NCI-H2081 (cell line): ENCODE measurements at regions not wholly inside any gene's neighbourhood (a gene's known extent, or its start where the extent isn't known, plus 50 kb on each side); places are given as distances from the start of the nearest gene placed in this dataset.
"Not testable (repeated sequence)": the region's sequence is repeated elsewhere in the genome, so short reads cannot be mapped to it uniquely, and the experiment has no call there.

ENCODE experiments used
- DNase-seq, 2 experiments: peaks; one replicate each; lab custom pipeline; 2025; lab: John Stamatoyannopoulos, UW

DNA sequence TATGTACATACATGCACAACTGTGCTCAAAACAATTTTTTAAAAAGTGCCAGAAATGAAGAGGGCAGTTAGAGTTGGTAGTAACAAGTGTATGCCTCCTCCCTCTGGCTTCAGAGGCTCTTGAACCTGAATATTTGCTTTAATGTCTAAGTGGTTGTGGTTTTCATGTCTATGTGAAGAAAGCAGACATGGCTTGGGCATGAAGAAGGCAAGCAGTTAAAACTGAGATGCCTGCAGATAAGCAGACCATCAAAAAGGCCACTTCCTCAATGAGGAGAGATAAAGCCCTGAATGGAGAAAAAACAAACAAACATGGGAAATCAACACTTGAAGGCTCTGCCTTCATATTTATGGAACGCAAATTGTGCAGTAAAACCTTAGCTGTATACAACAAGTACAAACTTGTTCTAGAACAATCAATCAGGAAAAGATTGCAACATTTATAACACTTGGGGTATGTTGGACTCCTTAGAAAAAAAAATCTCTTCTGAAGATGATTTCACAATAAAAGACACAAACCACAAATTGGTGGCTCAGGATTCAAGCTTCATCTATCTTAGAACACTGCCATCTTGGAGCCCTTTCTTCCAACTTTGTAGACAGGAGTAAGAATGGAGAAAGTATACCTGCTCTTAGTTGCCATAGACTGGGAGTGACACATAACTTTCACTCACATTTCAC lies 52.7 kb upstream of the PLA2G4A start:
- DNase-seq: no peak

DNA sequence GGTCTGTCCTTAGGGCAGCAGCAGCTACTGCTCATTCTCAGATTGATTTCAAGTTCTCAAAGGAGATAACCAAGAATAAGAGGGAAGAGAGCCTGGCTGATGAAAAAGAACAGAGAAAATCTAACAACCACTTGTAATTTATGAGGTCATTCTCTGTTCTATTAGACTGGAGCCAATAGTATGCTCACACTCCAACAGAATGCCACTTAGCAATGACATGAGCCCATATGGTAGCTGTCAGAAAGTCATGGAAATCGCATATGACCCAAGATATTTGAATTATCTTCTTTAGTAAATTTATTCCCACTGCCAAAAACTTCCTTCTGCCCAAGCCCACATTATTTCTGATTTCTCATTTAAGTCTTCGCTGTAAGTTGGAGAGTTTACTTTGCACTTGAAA lies 53.7 kb upstream of the PLA2G4A start:
- DNase-seq: no peak

DNA sequence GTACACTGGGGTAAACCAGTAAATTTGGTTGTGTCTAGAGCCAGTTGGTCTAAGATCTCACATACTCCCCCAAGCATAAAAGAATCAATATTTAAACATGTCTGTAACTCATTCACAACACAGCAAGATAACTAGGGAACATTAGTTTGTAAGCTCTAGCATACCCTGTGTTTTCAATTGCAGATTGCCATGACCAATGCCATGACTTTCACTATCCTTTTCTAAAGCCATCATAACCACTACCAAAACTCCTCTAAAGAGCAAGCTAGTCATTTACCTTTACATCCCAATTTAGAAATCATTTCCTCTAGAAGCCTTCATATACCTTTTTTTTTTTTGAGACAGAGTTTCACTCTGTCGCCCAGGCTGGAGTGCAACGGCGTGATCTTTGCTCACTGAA lies 56.5 kb upstream of the PLA2G4A start:
- DNase-seq: no peak

DNA sequence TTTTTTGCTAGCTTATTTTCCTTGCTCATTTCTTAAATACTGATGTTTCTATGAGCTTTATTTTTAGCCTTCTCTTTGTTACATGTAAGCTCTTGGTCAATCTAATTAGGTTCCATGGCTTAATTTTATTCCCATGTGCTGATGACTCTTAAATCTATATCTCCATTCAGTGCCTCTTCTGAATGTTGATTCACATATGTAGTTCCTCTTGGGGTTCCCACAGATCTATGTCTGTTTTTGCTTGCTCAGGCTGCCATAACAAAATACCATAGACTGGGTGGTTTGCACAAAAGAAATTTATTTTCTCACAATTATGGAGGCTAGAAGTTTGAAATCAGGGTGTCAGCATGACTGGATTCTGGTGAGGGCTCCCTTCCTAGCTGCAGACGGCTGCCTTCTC lies 58.3 kb upstream of the PLA2G4A start:
- no peak for DNase-seq

DNA sequence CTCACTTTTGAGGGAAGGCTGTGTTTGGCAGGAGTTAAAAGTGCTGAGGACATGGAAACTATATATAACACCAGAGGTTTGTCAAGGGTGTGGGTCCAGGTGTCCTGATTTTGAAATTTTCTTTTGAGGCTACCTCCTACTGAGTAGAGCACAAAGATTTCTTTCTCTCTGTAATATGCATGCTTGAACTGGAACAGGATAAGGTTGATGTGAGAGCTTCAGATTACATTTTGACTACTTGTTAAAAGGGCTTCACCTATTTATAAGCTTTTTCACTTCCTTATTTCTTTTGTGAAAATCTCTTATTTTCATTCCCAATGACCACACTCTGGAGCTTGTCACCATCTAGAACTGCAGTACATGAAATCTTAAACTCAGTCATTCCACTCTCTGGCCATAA lies 59.8 kb upstream of the PLA2G4A start:
- no peak for DNase-seq

DNA sequence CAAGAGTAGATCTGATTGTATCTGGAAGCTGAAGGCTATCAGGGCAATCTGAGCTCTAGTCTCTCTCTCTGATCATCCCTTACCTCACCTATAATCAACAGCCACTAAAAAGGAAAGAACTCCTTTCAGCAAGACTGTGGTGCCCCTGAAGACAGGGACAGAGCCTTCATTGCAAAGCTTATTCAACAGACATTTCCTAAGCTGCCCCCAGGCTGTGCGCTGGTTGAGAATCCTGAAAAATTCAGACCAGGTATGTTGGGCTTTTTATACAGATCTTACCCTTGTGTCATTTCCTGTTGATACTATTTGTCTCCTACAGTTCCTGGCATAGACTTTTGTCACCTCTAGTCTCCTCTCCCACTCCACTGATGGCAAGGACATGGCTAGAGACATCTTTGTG lies 63.3 kb upstream of the PLA2G4A start:
- DNase-seq: no peak

DNA sequence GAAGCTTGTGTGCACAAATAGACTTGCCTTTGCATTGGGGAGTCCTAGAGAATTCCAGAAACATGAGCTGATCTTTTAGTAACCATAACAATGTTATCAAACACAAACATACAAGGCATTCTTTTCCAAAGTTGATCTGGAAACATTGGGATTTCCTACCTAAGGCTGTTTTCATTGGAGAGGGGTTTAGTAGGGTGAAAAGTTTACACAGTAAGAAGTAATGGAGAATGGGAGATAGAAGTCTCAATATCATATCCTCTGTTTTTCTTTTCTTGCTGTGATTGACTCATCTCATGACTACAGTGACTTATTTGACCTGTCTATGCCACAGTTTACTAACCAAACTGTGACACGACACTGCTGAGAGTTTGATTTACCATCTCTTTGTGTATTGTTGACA lies 65.6 kb upstream of the PLA2G4A start:
- DNase-seq: no peak

DNA sequence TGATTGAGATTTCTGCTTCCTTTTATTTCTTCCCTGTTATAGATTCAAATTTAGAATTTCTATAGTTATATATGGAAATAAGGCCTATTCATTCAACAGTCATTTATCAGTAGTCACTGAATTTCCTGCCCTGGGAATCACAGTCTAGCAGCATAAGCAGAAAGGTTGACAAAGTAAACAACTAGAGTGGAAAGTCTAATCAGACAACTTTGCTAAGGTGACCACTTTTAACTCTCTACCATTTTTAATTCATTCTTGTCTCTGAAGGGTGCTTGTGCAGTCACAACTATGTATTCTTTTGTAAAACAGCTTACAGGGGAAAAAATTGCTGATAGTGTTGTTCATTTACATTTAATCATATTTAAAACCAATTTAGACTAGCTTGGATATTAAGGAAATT lies 66.1 kb upstream of the PLA2G4A start:
- DNase-seq: no peak

DNA sequence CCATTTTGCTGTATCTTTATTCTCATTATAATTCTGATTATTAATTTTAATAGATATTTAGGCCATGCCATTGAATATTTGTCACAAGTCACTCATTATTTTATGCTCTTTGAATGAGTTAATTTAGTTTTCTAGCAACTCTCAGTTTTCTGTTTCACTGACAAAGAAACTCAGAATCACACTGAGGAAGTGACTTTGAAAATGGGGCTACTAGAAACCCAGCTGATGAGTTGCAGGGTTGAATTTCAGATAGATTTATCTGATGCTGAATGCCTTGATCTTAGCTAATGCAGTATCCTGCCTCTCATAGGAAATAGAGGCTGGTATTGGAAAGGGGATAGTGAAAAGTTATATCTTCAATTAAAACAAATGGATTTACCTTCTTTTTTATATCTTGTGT lies 67.4 kb upstream of the PLA2G4A start:
- DNase-seq: no peak

DNA sequence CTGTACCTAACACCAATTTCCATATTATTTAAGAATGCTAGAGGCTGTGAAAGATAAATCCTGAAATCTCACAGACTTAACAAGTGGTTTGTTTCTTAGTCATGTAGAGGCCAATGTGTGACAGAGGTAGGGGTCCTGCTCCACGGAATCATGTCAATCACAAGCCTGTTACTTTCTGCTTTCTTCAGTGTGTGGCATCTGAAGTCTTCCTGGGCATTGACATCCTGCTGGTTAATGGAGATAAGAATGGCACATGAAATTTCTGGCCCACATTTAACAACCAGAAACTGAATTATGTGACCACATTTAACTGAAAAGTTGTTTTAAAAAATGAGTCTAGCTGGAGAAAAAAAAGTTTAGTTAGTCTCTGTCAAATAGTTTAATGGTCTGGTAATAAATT lies 68.3 kb upstream of the PLA2G4A start:
- DNase-seq: no peak

DNA sequence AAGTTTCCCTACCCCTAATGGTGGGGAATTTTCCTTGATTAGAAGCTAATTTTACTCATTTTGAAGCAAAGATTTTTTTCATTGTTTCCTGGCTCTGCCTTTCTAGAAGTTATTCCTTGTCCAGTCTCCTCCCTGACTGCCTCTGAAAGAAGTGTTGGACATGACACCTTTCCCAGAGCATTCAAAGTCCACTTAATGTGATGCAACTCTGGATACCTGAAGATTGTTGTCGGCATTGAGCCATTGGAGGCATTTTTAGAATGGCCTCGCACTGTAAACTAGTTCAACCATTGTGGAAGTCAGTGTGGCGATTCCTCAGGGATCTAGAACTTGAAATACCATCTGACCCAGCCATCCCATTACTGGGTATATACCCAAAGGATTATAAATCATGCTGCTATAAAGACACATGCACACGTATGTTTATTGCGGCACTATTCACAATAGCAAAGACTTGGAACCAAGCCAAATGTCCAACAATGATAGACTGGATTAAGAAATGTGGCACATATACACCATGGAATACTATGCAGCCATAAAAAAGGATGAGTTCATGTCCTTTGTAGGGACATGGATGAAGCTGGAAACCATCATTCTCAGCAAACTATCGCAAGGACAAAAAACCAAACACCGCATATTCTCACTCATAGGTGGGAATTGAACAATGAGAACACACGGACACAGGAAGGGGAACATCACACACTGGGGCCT lies 69.7 kb upstream of the PLA2G4A start:
- not testable (repeated sequence) for DNase-seq

DNA sequence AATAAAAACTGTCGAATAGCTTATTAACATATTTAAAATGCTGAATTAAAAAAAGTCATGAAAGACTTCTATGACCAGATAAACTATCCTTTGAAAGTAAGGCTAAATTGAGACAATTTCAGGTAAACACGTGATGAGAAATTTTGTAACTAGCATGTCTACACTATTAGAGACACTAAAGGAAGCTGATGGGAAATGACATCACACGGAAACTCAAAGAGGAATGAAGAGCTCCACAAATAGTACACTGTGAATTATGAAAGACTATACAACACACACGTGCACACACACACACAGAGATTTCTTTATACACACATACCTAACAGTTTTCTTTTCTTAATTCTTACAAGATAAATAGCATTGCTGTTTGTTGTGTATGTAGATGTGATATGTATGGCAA lies 70.9 kb upstream of the PLA2G4A start:
- no peak for DNase-seq

DNA sequence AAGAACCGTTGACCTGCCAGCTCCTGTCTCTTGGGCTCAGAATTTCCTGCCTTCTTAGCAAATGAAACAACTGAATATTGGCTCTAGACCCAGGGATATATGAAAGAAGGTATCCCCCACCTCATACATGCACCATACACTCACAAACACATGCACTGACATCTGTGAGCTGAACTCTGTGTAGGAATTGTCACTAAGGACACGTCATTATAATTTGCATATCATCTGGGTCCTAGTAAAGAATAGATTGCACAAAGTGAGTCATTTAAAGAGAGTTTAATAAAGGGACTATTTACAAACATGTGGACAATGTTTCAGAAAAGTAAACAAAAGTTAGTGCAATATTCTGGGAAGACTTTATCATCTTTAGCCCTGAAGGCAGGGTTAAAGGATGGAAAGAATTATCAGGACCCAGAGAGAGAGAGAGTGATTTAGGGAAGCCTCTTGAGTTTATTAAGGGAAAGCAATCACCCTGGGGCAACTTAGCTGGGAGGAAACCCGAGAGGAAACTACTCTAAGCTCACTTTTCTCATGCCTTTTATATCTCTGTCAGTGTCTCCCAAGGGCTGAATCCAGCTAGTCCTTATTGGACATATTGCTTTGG lies 74.1 kb upstream of the PLA2G4A start:
- DNase-seq: no peak

DNA sequence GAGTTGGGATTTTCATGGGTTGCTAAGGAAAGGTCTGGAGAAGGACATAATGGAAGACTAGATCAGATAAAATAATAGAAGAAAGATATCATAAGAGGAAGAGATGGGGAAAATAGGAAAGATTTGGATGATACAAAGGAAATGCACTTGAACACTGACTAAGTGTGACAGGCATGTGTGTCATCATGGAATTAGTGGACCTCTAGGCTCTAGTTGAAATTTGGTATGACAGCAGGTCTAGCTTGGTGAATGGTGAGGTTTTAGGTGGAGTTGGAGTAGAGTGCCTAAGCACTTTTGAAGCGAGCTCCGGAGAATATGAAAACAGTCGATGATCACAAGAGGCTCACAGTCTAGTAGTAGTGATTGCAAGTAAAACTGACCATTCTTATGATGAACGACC lies 73.0 kb upstream of the PTGS2 start:
- no peak for DNase-seq

DNA sequence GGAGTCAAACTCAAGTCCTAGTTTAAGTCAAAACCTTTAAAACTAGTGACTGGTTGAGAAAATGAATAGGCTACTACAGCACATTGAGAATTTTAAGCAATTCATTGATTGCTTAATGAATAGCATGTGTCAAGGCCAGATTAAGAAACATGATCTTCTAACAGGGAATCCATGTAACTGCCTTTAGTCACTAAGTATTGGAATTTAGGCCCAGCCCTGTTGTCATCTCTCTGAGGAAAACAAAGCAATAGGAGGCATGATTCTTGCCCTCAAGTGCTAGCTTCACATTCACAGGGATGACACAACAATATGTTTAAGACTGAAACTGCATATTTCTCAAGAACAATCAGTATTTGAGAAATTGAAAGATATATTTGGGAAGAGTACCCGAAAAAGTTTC lies 70.0 kb upstream of the PTGS2 start:
- no peak for DNase-seq

DNA sequence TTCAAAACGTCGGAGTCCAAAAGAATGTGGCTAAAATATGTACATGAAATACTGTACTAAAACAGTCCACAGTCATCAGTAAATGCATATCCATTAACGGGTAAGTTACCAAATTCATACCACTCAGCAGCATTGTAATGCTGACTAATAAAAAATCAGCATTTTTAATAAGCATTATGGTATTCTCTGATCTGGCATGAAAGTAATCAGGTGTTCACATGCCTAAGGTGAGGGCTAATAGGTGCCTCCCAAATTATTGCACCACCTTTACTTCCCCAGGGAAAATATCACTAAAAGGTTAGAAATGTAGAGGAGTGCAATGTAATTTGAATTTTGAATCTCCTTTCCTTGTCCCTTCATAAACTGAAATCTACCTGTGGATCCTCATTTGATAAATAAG lies 69.6 kb upstream of the PTGS2 start:
- DNase-seq: no peak

DNA sequence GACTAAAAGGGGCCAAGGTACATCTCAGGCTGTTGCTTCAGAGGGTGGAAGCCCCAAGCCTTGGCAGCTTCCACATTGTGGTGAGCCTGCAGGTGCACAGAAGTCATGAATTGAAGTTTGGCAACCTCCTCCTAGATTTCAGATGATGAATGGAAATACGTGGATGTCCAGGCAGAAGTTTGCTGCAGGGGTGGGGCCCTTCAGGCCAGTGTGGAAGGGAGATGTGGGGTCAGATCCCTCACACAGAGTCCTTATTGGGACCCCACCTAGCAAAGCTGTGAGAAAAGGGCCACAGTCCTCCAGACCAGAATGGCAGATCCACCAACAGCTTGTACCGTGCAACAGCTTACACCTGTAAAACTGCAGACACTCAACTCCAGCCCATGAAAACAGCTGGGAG lies 67.4 kb upstream of the PTGS2 start:
- DNase-seq: no peak

DNA sequence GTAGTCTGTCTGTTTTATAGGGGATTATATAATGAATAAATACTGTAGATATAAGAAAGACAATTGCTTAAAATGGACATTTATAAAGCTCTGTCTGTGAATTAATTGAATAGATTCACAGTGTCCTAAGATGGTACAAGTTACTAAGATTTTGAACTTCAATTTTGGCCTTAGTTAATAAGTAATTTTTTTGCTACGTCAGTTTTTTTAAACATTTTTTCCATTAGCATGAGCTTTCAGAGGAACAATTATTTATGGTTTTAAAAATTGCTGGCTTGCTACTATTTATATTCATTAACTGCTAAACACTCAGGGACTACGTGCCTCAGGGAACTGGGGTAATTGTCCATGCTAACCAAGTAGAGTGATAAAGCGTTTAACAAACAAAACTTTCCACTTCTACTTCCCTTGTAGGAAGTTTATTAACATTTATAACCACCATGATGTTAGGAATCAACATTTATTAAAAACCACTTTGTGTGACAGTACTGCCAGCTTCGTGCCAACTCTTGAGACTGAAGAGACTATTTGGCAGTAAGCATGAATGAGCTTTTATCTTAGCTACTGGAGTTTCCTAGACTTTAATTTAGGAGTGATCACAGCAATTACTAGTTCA lies 65.4 kb upstream of the PTGS2 start:
- DNase-seq: no peak

DNA sequence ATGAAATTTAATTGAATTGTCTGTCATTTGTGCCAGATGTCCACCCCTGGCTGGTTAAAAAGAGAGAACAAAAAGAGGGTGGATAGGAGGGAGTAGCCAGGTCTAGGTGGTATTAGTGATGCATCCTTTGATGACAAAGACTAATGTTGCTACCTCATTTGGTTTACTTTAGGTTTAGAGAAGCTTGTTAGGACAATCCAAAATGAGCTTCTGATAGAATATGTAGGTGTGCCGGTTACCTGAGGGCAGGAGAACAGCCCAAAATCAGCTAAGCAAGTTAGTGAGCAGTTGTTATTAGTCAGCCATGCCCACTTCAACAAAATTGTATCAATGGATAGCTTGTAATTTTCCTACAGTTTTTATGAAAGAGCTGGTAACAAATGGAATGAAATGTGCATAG lies 61.4 kb upstream of the PTGS2 start:
- DNase-seq: peak in 1 of 2 experiments; percentile 11

DNA sequence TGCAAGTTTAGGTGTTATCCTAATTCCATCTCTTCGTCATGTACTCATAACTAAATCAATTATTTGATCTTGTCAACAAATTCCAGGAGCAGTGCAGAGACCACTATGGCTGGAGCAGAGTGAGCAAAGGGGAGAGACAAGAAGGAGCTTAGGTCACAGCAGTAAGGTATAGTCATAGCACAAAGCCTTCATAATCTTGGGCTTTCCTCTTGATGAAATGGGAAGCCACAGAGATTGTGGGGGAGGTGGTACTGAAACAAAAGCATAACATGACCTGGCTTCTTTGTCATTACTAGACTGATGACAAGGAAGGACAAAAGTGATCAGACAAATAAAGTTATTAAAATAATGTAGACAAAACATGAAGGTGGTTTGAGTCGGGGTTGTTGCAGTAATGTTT lies 60.1 kb upstream of the PTGS2 start:
- no peak for DNase-seq

DNA sequence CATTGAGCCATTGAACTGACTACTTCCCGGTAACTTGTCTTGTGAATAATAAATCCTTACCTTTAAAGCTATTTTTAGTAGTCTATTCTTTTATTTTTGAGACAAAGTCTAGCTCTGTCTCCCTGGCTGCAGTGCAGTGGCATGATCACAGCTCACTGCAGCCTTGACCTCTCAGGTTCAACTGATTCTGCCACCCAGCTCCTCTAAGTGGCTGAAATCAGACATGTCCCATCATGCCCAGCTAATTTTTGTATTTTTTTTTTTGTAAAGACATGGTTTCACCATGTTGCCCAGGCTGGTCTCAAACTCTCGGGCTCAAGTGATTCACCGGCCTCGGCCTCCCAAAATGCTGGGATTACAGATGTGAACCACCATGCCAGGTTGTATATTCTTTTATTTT lies 59.3 kb upstream of the PTGS2 start:
- no peak for DNase-seq

DNA sequence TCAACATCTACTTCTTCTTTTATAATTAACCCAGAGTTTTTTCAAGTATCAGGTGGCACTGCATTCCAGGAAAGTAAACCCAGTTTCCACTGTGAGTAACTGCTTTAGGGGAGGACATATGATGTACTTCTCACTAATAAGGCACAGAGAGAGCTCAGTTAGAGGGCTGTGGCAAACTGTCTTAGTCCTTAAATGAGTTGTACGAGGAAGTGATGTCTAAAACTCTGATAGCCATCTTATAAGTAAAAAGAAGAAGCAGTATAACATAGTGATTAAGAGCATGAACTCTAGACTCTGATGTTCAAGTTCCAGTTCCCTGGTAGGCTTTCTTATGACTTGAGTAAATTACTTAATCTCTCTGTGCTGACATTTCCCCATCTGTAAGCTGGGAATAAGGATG lies 58.7 kb upstream of the PTGS2 start:
- no peak for DNase-seq

DNA sequence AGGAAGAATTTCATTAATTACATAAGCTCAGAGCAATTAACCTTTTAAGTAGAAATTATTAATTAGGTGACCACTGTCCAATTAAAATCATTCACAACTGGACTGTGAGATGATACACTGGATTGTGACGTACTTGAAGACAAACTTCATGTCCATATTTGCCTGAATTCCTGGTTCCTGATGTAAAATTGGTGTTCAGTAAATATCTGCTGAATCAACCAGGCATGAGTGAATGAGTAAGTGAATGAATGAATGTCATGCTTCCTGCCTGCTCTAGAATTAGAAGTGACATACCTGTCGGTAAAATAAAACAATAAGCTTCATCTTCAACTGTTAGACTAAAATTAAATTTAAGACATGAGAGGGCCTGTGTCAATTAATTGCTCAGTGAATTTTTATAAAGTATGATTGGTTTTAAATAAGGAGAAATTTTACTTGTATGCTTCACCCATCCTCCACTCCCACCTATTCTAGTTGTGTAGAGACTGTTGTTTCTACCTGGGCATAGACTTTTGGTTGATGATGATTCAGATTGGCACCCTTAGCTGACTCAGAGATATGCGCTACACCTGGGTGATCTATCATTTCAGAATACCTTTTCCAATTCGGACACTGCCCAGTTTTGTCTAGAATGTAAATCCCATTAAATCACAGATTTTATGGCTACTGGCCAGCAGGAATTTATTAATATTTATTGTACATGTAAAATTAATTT lies 56.9 kb upstream of the PTGS2 start:
- DNase-seq: no peak
